HG02970 (cell line): ENCODE measurements at regions not wholly inside any gene's neighbourhood (a gene's known extent, or its start where the extent isn't known, plus 50 kb on each side); places are given as distances from the start of the nearest gene placed in this dataset.
A peak's percentile ranks its signal among the peaks of the same experiment; 100 is the strongest.

Source experiments
- ATAC-seq: cut with Tn5 transposase; IDR thresholded peaks from one replicate; pipeline ENCODE4 v1.9.1; 2021; ENCODE audit warnings: mild to moderate bottlenecking, moderate library complexity, moderate number of reproducible peaks; ENCODE audit not compliant: unreplicated experiment, low FRiP score

- ATAC-seq = peak; percentile 95
Observed at GRCh38 chr4:57163530-57164459, 53.6 kb upstream of the IGFBP7 start.

- ATAC-seq = no peak
Observed at GRCh38 chr4:57162499-57163019, 52.4 kb upstream of the IGFBP7 start.
